ENCODE measurements at regions not wholly inside any gene's neighbourhood (a gene's known extent, or its start where the extent isn't known, plus 50 kb on each side); places are given as distances from the start of the nearest gene placed in this dataset.

DNA sequence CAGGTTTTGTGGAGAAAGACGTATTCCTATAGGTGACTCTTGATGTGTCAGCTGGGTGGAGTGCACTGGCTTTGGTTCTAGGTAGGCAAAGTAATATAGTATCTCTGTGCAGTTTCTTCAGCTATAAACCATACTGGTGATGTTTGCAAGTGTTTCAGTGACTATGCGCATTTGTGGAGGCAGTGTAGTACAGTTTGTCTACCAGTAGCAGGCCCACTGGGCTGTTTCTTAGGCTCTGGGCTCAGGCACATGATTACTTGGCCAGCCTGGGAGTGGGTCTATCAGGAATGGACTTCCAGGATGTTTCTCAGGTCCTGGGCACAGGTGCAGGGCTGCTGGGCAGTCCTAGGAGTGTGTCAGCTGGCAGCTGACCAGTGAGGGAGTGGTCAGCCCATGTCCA, 51.9 kb upstream of the INTU start:
- TF ChIP-seq, protein P1, sequence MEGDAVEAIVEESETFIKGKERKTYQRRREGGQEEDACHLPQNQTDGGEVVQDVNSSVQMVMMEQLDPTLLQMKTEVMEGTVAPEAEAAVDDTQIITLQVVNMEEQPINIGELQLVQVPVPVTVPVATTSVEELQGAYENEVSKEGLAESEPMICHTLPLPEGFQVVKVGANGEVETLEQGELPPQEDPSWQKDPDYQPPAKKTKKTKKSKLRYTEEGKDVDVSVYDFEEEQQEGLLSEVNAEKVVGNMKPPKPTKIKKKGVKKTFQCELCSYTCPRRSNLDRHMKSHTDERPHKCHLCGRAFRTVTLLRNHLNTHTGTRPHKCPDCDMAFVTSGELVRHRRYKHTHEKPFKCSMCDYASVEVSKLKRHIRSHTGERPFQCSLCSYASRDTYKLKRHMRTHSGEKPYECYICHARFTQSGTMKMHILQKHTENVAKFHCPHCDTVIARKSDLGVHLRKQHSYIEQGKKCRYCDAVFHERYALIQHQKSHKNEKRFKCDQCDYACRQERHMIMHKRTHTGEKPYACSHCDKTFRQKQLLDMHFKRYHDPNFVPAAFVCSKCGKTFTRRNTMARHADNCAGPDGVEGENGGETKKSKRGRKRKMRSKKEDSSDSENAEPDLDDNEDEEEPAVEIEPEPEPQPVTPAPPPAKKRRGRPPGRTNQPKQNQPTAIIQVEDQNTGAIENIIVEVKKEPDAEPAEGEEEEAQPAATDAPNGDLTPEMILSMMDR (IDR thresholded peaks at IDR 0.05) = no peak
- no peak for TF ChIP-seq POLR2A (IDR thresholded peaks at IDR 0.05)

Measured in Peyer's patch (tissue), 4 donors.